ENCODE measurements at regions not wholly inside any gene's neighbourhood (a gene's known extent, or its start where the extent isn't known, plus 50 kb on each side); places are given as distances from the start of the nearest gene placed in this dataset.

DNA sequence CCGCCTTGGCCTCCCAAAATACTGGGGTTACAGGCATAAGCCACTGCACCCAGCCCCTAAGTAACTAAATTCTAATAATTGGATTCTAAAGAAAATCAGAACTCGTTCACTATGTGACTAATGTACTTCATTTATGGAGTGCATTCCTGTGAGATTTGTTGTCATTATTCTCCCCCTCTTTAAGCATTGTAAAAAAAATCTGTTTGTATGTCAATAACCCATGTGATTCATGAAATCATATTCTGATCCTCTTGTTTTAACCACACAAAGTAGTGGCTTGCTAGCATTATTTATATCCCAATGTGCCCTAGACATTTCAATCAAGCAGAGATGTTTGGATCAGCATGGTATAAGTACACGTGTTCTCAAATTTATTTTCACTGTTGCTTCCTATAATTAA lies 78.2 kb upstream of the OSBPL8 start:
- DNase-seq (no peak), ATAC-seq (replicated peaks in 1 of 4) (no peak)
- Mint-ChIP-seq H3K36me3 (no peaks in the 10 kb centered on the region), H3K4me3 (no peak overlapping the region), H3K9me3 (no peaks in the 10 kb centered on the region), H3K4me1 (no peaks in the 10 kb centered on the region), H3K27ac (no peak overlapping the region), H3K27me3 (peaks cover 0 to 4% of the 10 kb centered on the region in 2 donors)
- Histone ChIP-seq H3K4me1 (ENCODE audit: control insufficient read depth in 1 of 2, extremely low read depth in 1 of 2, insufficient read depth in 2 of 2, low read length in 2 of 2) (no peaks in the 10 kb centered on the region), H3K36me3 (ENCODE audit: control insufficient read depth in 2 of 2, extremely low read depth in 1 of 2, insufficient read depth in 1 of 2, low read length in 1 of 2) (no peaks in the 10 kb centered on the region), H3K4me3 (ENCODE audit: control insufficient read depth in 1 of 2, extremely low read depth in 1 of 2, low read length in 1 of 2) (no peak overlapping the region), H3K27ac (ENCODE audit: low read length) (no peak overlapping the region), H3K27me3 (replicated peaks in 1 of 2; ENCODE audit: control insufficient read depth in 2 of 2, extremely low read depth in 1 of 2, insufficient read depth in 2 of 2, low read length in 1 of 2) (peaks cover 0 to 4% of the 10 kb centered on the region in 2 experiments), H3K9me3 (no peaks in the 10 kb centered on the region)
- CTCF ChIA-PET, result no interaction called here
- WGBS (ENCODE audit: insufficient coverage), result no CpG with 5 or more reads among the region's 3 CpGs
- POLR2A ChIA-PET, result no interaction called here

DNA sequence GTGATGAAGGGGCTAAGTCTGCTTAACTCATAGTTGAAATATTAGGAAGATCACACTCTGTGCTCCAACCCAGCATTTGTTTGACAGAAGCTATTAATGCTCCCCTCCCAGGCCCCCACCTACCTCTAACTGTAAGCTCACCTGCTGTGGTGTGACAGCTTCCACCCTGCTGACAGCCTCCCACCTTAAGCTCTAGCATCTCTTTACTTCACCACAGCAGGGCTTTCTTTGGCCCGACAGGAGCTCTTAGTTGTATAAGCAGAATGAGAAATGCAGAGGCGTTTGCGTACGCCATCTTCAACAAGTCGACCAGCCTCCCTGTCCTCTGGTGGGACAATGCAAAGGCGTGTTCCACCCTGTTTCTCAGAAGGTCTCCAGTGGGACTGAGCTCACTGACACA lies 80.1 kb upstream of the OSBPL8 start:
- Mint-ChIP-seq H3K36me3 (no peaks in the 10 kb centered on the region), H3K27ac (no peak overlapping the region), H3K4me1 (no peaks in the 10 kb centered on the region), H3K27me3 (peaks cover 0 to 4% of the 10 kb centered on the region in 2 donors), H3K4me3 (no peak overlapping the region), H3K9me3 (no peaks in the 10 kb centered on the region)
- DNase-seq (no peak), ATAC-seq (replicated peaks in 1 of 4) (no peak)
- Histone ChIP-seq H3K27me3 (replicated peaks in 1 of 2; ENCODE audit: control insufficient read depth in 2 of 2, extremely low read depth in 1 of 2, insufficient read depth in 2 of 2, low read length in 1 of 2) (peaks cover 0 to 5% of the 10 kb centered on the region in 2 experiments), H3K4me3 (ENCODE audit: control insufficient read depth in 1 of 2, extremely low read depth in 1 of 2, low read length in 1 of 2) (no peak overlapping the region), H3K27ac (ENCODE audit: low read length) (no peak overlapping the region), H3K4me1 (ENCODE audit: control insufficient read depth in 1 of 2, extremely low read depth in 1 of 2, insufficient read depth in 2 of 2, low read length in 2 of 2) (no peaks in the 10 kb centered on the region), H3K9me3 (no peaks in the 10 kb centered on the region), H3K36me3 (ENCODE audit: control insufficient read depth in 2 of 2, extremely low read depth in 1 of 2, insufficient read depth in 1 of 2, low read length in 1 of 2) (no peaks in the 10 kb centered on the region)
- ChIA-PET POLR2A (no interaction called here), CTCF (no interaction called here)
- 89% methylated on average over 6 of the region's 6 CpGs for WGBS (ENCODE audit: insufficient coverage)

DNA sequence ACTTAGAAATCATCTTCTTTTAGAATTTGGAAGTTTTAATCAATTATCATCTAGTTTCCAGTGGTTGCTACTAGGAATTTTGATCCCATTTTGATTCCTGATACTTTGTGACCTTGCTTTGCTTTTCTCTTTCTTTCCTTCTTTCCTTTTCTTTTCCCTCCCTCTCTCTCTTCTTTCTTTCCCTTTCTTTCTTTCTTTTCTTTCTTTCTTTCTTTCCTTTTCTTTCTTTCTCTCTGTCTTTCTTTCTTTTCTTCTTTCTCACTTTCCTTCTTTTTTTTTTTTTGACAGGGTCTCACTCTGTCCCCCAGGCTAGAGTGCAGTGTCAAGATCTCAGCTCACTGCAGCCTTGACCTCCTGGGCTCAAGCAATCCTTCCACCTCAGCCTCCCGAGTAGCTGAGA lies 81.5 kb upstream of the OSBPL8 start:
- CTCF ChIA-PET, result no interaction called here

DNA sequence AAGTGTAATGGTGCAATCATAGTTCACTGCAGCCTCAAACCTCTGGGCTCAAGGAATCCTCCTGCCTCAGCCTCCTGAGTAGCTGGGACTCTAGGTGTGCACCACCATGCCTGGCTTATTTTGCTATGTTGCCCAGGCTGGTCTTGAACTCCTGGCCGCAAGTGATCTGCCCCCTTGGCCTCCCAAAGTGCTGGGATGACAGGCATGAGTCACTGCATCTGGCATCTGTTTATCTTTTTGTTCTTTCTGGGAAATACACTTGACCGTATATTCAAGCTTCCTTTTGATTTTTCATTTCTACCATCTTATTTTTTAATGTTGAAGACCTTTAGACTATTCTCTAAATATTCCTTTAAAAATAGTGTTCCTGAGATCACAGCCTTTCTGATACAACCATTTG lies 82.4 kb upstream of the OSBPL8 start:
- DNase-seq (no peak), ATAC-seq (replicated peaks in 1 of 4) (no peak)
- Mint-ChIP-seq H3K27me3 (peaks cover 0 to 4% of the 10 kb centered on the region in 2 donors), H3K4me1 (no peaks in the 10 kb centered on the region), H3K9me3 (no peaks in the 10 kb centered on the region), H3K4me3 (no peak overlapping the region), H3K27ac (no peak overlapping the region), H3K36me3 (no peaks in the 10 kb centered on the region)
- H3K4me1 ChIP-seq (ENCODE audit: control insufficient read depth in 1 of 2, extremely low read depth in 1 of 2, insufficient read depth in 2 of 2, low read length in 2 of 2), result no peaks in the 10 kb centered on the region
- peaks cover 0 to 16% of the 10 kb centered on the region in 2 experiments for H3K27me3 ChIP-seq (replicated peaks in 1 of 2; ENCODE audit: control insufficient read depth in 2 of 2, extremely low read depth in 1 of 2, insufficient read depth in 2 of 2, low read length in 1 of 2)
- H3K27ac ChIP-seq (ENCODE audit: low read length), result no peak overlapping the region
- no peak overlapping the region for H3K4me3 ChIP-seq (ENCODE audit: control insufficient read depth in 1 of 2, extremely low read depth in 1 of 2, low read length in 1 of 2)
- ChIA-PET POLR2A (no interaction called here), CTCF (interaction anchor here in 1 of 2 donors (0.6 kb wide), 1 partner anchor 153 kb away, joined by 3 read pairs; no protein-coding TSS in a partner anchor)
- WGBS (ENCODE audit: insufficient coverage), result 100% methylated on average over 1 of the region's 2 CpGs
- no peaks in the 10 kb centered on the region for H3K9me3 ChIP-seq
- H3K36me3 ChIP-seq (ENCODE audit: control insufficient read depth in 2 of 2, extremely low read depth in 1 of 2, insufficient read depth in 1 of 2, low read length in 1 of 2), result no peaks in the 10 kb centered on the region

More for the DNA sequence above, 81.5 kb upstream of the OSBPL8 start:
- ATAC-seq (replicated peaks in 1 of 4) (no peak), DNase-seq (no peak)
- Mint-ChIP-seq H3K4me1 (no peaks in the 10 kb centered on the region), H3K36me3 (no peaks in the 10 kb centered on the region), H3K27ac (no peak overlapping the region), H3K9me3 (no peaks in the 10 kb centered on the region), H3K4me3 (no peak overlapping the region), H3K27me3 (peaks cover 0 to 4% of the 10 kb centered on the region in 2 donors)
- Histone ChIP-seq H3K27ac (ENCODE audit: low read length) (no peak overlapping the region), H3K4me1 (ENCODE audit: control insufficient read depth in 1 of 2, extremely low read depth in 1 of 2, insufficient read depth in 2 of 2, low read length in 2 of 2) (no peaks in the 10 kb centered on the region), H3K9me3 (no peaks in the 10 kb centered on the region), H3K4me3 (ENCODE audit: control insufficient read depth in 1 of 2, extremely low read depth in 1 of 2, low read length in 1 of 2) (no peak overlapping the region), H3K36me3 (ENCODE audit: control insufficient read depth in 2 of 2, extremely low read depth in 1 of 2, insufficient read depth in 1 of 2, low read length in 1 of 2) (no peaks in the 10 kb centered on the region), H3K27me3 (replicated peaks in 1 of 2; ENCODE audit: control insufficient read depth in 2 of 2, extremely low read depth in 1 of 2, insufficient read depth in 2 of 2, low read length in 1 of 2) (peaks cover 0 to 18% of the 10 kb centered on the region in 2 experiments)
- no CpG with 5 or more reads among the region's 1 CpG for WGBS (ENCODE audit: insufficient coverage)
- POLR2A ChIA-PET, result no interaction called here

- no peaks in the 10 kb centered on the region for H3K9me3 Mint-ChIP-seq
- no peaks in the 10 kb centered on the region for H3K36me3 Mint-ChIP-seq
- ChIA-PET POLR2A (no interaction called here), CTCF (interaction anchor here in 1 of 2 donors (1.0 kb wide), 1 partner anchor 22 kb away, joined by 3 read pairs; no protein-coding TSS in a partner anchor)
- no peak overlapping the region for H3K27ac Mint-ChIP-seq
- H3K27me3 Mint-ChIP-seq, result peaks cover 0 to 5% of the 10 kb centered on the region in 2 donors
- no peak overlapping the region for H3K4me3 Mint-ChIP-seq
- DNase-seq (no peak), ATAC-seq (replicated peaks in 1 of 4) (no peak)
- no peak overlapping the region for H3K4me3 ChIP-seq (ENCODE audit: control insufficient read depth in 1 of 2, extremely low read depth in 1 of 2, low read length in 1 of 2)
- no peaks in the 10 kb centered on the region for H3K4me1 ChIP-seq (ENCODE audit: control insufficient read depth in 1 of 2, extremely low read depth in 1 of 2, insufficient read depth in 2 of 2, low read length in 2 of 2)
- H3K36me3 ChIP-seq (ENCODE audit: control insufficient read depth in 2 of 2, extremely low read depth in 1 of 2, insufficient read depth in 1 of 2, low read length in 1 of 2), result no peaks in the 10 kb centered on the region
- H3K27me3 ChIP-seq (replicated peaks in 1 of 2; ENCODE audit: control insufficient read depth in 2 of 2, extremely low read depth in 1 of 2, insufficient read depth in 2 of 2, low read length in 1 of 2), result peaks cover 0 to 15% of the 10 kb centered on the region in 2 experiments
- no peaks in the 10 kb centered on the region for H3K9me3 ChIP-seq
- H3K27ac ChIP-seq (ENCODE audit: low read length), result no peak overlapping the region
- no peaks in the 10 kb centered on the region for H3K4me1 Mint-ChIP-seq
Measured at GRCh38 chr12:76643438-76643837, 83.9 kb upstream of the OSBPL8 start.

DNA sequence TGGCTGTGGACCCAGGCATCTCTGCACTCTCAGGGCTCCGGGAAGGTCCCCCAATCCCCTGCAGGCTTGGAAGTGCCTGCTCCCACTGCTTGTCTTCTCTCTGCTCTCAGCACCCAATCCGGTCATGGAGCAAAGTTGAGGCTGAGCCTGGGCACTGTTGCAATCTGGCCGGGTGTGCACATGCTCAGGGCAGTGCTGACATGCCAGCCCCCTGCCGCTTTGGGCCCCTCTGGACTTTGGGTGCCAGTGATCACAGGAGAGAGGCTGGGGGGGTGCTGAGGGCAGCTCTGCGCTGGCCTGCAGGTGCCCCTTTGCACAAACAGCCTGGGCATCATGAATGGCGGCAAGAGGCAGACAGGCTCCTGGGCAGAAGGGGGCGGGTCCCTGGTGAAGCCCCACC lies 85.4 kb upstream of the OSBPL8 start:
- Histone ChIP-seq H3K9me3 (no peaks in the 10 kb centered on the region), H3K36me3 (ENCODE audit: control insufficient read depth in 2 of 2, extremely low read depth in 1 of 2, insufficient read depth in 1 of 2, low read length in 1 of 2) (no peaks in the 10 kb centered on the region), H3K27ac (ENCODE audit: low read length) (no peak overlapping the region), H3K4me1 (ENCODE audit: control insufficient read depth in 1 of 2, extremely low read depth in 1 of 2, insufficient read depth in 2 of 2, low read length in 2 of 2) (no peaks in the 10 kb centered on the region), H3K27me3 (replicated peaks in 1 of 2; ENCODE audit: control insufficient read depth in 2 of 2, extremely low read depth in 1 of 2, insufficient read depth in 2 of 2, low read length in 1 of 2) (peaks cover 0 to 17% of the 10 kb centered on the region in 2 experiments), H3K4me3 (ENCODE audit: control insufficient read depth in 1 of 2, extremely low read depth in 1 of 2, low read length in 1 of 2) (no peak overlapping the region)
- no peaks in the 10 kb centered on the region for H3K36me3 Mint-ChIP-seq
- no peak for DNase-seq
- no peak for ATAC-seq (replicated peaks in 1 of 4)
- H3K27me3 Mint-ChIP-seq, result peaks cover 0 to 7% of the 10 kb centered on the region in 2 donors
- no peak overlapping the region for H3K27ac Mint-ChIP-seq
- no peaks in the 10 kb centered on the region for H3K4me1 Mint-ChIP-seq
- H3K4me3 Mint-ChIP-seq, result no peak overlapping the region
- H3K9me3 Mint-ChIP-seq, result no peaks in the 10 kb centered on the region
- WGBS (ENCODE audit: insufficient coverage), result 81% methylated on average over 7 of the region's 7 CpGs
- POLR2A ChIA-PET, result no interaction called here
- CTCF ChIA-PET, result no interaction called here

GRCh38 chr12:76645934-76646333 lies 86.4 kb upstream of the OSBPL8 start:
- POLR2A ChIA-PET, result no interaction called here
- Mint-ChIP-seq H3K9me3 (no peaks in the 10 kb centered on the region), H3K27ac (no peak overlapping the region), H3K4me1 (no peaks in the 10 kb centered on the region), H3K4me3 (no peak overlapping the region), H3K36me3 (no peaks in the 10 kb centered on the region), H3K27me3 (peaks cover 0 to 7% of the 10 kb centered on the region in 2 donors)
- Histone ChIP-seq H3K4me3 (ENCODE audit: control insufficient read depth in 1 of 2, extremely low read depth in 1 of 2, low read length in 1 of 2) (no peak overlapping the region), H3K27ac (ENCODE audit: low read length) (no peak overlapping the region), H3K36me3 (ENCODE audit: control insufficient read depth in 2 of 2, extremely low read depth in 1 of 2, insufficient read depth in 1 of 2, low read length in 1 of 2) (no peaks in the 10 kb centered on the region), H3K4me1 (ENCODE audit: control insufficient read depth in 1 of 2, extremely low read depth in 1 of 2, insufficient read depth in 2 of 2, low read length in 2 of 2) (no peaks in the 10 kb centered on the region), H3K27me3 (replicated peaks in 1 of 2; ENCODE audit: control insufficient read depth in 2 of 2, extremely low read depth in 1 of 2, insufficient read depth in 2 of 2, low read length in 1 of 2) (peaks cover 0 to 17% of the 10 kb centered on the region in 2 experiments), H3K9me3 (no peaks in the 10 kb centered on the region)
- 81% methylated on average over 3 of the region's 3 CpGs for WGBS (ENCODE audit: insufficient coverage)
- no peak for ATAC-seq (replicated peaks in 1 of 4)
- no peak for DNase-seq
- CTCF ChIA-PET, result no interaction called here

Data from T-cell (primary cell).